ENCODE measurements at regions not wholly inside any gene's neighbourhood (a gene's known extent, or its start where the extent isn't known, plus 50 kb on each side); places are given as distances from the start of the nearest gene placed in this dataset.
"Not testable (repeated sequence)": the region's sequence is repeated elsewhere in the genome, so short reads cannot be mapped to it uniquely, and the experiment has no call there.

DNA sequence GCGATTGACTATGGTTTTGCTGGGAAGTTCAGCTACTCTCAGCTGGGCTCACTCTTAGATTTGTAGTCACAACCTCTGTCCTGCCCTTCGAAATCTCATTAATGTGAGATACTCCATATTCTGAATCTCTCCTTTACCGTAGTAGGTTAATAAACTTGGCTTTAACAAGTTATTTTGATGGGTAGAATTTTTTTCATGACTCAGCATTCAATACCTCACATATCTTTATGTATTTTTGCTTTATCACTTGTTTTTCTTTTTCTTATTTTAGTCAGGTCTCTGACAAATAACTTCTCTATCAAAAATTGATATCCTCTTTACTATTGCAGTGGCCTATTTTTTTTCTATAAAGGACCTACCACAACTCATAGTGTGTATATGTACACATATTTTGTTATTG, 855.2 kb upstream of the ADGRB3 start:
- no peak for DNase-seq
- no peaks in the 10 kb centered on the region for H3K9me2 ChIP-seq (replicated peaks; ENCODE audit: low read length)
- H3K79me2 ChIP-seq (ENCODE audit: low read length): no peaks in the 10 kb centered on the region
- H4K20me1 ChIP-seq (ENCODE audit: low read length): no peaks in the 10 kb centered on the region
- no peaks in the 10 kb centered on the region for H3K9me3 ChIP-seq (ENCODE audit: low read length)
- ChIA-PET POLR2A (ENCODE audit: unreplicated experiment) (no interaction called here), CTCF (no interaction called here)
- H3K9ac ChIP-seq (ENCODE audit: low read length): no peak overlapping the region
- no peak for ATAC-seq
- no peaks in the 10 kb centered on the region for H3K36me3 ChIP-seq (ENCODE audit: low read depth, low read length)
- TF ChIP-seq EZH2phosphoT487 (IDR thresholded peaks at IDR 0.05; ENCODE audit: borderline replicate concordance, low read length) (no peak), EZH2 (IDR thresholded peaks at IDR 0.05; ENCODE audit: low read length, unreplicated experiment) (no peak)
- TF ChIP-seq, protein P1, sequence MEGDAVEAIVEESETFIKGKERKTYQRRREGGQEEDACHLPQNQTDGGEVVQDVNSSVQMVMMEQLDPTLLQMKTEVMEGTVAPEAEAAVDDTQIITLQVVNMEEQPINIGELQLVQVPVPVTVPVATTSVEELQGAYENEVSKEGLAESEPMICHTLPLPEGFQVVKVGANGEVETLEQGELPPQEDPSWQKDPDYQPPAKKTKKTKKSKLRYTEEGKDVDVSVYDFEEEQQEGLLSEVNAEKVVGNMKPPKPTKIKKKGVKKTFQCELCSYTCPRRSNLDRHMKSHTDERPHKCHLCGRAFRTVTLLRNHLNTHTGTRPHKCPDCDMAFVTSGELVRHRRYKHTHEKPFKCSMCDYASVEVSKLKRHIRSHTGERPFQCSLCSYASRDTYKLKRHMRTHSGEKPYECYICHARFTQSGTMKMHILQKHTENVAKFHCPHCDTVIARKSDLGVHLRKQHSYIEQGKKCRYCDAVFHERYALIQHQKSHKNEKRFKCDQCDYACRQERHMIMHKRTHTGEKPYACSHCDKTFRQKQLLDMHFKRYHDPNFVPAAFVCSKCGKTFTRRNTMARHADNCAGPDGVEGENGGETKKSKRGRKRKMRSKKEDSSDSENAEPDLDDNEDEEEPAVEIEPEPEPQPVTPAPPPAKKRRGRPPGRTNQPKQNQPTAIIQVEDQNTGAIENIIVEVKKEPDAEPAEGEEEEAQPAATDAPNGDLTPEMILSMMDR (conservative IDR thresholded peaks at IDR 0.05; ENCODE audit: low read depth, low read length): no peak
- no peak overlapping the region for H2AFZ ChIP-seq (ENCODE audit: low read length)
- no peaks in the 10 kb centered on the region for H3F3A ChIP-seq (ENCODE audit: low read length, unreplicated experiment)
- intact Hi-C loops (cut with micrococcal nuclease): no loop called here
- H3K4me1 ChIP-seq (ENCODE audit: insufficient read depth, low read length): no peaks in the 10 kb centered on the region
- H3K27me3 ChIP-seq (ENCODE audit: low read length): no peaks in the 10 kb centered on the region
- H3K4me3 ChIP-seq (ENCODE audit: low read length): no peak overlapping the region
- H3K27ac ChIP-seq (ENCODE audit: low read length): no peak overlapping the region
- BruUV-seq (replicated peaks): no TSS peak
- H3K4me2 ChIP-seq (ENCODE audit: low read length): no peak overlapping the region

DNA sequence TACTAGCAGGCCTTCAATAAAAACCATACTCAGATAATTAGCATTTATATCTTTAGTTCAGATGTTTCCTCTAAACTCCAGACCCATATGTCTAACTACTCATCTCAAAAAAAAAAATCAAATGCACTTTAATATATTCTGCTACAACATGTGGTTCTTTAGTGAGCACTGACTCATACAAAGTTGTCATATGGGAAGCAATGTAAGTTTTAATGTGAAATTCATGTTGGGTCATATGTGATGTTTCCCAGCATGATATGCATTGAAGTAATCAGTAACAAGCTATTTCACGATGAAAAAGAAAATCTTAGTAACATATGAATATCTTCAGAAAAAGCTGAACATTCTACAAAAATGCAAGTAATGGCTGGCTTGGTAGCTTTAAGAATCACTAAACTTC, 859.7 kb upstream of the ADGRB3 start:
- no peaks in the 10 kb centered on the region for H3K9me2 ChIP-seq (replicated peaks; ENCODE audit: low read length)
- no peaks in the 10 kb centered on the region for H3K9me3 ChIP-seq (ENCODE audit: low read length)
- H3K27ac ChIP-seq (ENCODE audit: low read length): no peak overlapping the region
- DNase-seq: no peak
- H3K36me3 ChIP-seq (ENCODE audit: low read depth, low read length): no peaks in the 10 kb centered on the region
- ChIA-PET CTCF (no interaction called here), POLR2A (ENCODE audit: unreplicated experiment) (no interaction called here)
- no peaks in the 10 kb centered on the region for H3K4me1 ChIP-seq (ENCODE audit: insufficient read depth, low read length)
- ATAC-seq: no peak
- H2AFZ ChIP-seq (ENCODE audit: low read length): no peak overlapping the region
- intact Hi-C loops (cut with micrococcal nuclease): no loop called here
- TF ChIP-seq EZH2 (IDR thresholded peaks at IDR 0.05; ENCODE audit: low read length, unreplicated experiment): no peak
- TF ChIP-seq, protein P1 (conservative IDR thresholded peaks at IDR 0.05; ENCODE audit: low read depth, low read length): no peak
- no peak for TF ChIP-seq EZH2phosphoT487 (IDR thresholded peaks at IDR 0.05; ENCODE audit: borderline replicate concordance, low read length)
- no TSS peak for BruUV-seq (replicated peaks)
- no peaks in the 10 kb centered on the region for H3K79me2 ChIP-seq (ENCODE audit: low read length)
- H3K9ac ChIP-seq (ENCODE audit: low read length): no peak overlapping the region
- no peak overlapping the region for H3K4me2 ChIP-seq (ENCODE audit: low read length)
- no peaks in the 10 kb centered on the region for H3F3A ChIP-seq (ENCODE audit: low read length, unreplicated experiment)
- no peaks in the 10 kb centered on the region for H4K20me1 ChIP-seq (ENCODE audit: low read length)
- H3K27me3 ChIP-seq (ENCODE audit: low read length): no peaks in the 10 kb centered on the region
- H3K4me3 ChIP-seq (ENCODE audit: low read length): no peak overlapping the region

DNA sequence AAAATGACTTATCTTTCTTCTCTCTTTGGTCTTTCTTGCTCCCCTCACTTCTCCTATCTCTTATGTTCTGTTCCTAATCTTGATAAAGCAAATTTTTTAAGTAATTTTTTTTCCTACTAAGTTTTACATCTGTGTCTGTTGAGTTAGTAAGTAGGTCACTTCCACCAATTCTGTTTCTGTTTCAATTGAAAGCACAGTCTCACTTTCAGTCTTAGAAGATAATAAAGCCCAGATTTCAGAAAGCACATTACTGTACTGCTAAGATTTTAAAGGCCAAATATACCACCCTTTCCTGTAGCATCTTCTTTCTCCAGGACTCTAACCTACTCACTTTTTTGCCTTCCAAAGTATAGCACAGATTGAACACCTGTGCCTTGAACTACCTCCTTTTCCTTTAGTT, 866.1 kb upstream of the ADGRB3 start:
- CTCF ChIA-PET: no interaction called here
- Histone ChIP-seq H3K79me2 (ENCODE audit: low read length) (no peaks in the 10 kb centered on the region), H4K20me1 (ENCODE audit: low read length) (no peaks in the 10 kb centered on the region), H3F3A (ENCODE audit: low read length, unreplicated experiment) (no peaks in the 10 kb centered on the region), H3K36me3 (ENCODE audit: low read depth, low read length) (no peaks in the 10 kb centered on the region), H3K27me3 (ENCODE audit: low read length) (no peaks in the 10 kb centered on the region), H3K9ac (ENCODE audit: low read length) (no peak overlapping the region), H3K27ac (ENCODE audit: low read length) (no peak overlapping the region), H3K9me2 (replicated peaks; ENCODE audit: low read length) (no peaks in the 10 kb centered on the region), H3K9me3 (ENCODE audit: low read length) (no peaks in the 10 kb centered on the region), H3K4me2 (ENCODE audit: low read length) (no peak overlapping the region), H3K4me3 (ENCODE audit: low read length) (no peak overlapping the region), H2AFZ (ENCODE audit: low read length) (no peak overlapping the region), H3K4me1 (ENCODE audit: insufficient read depth, low read length) (no peaks in the 10 kb centered on the region)
- POLR2A ChIA-PET (ENCODE audit: unreplicated experiment): no interaction called here
- intact Hi-C loops (cut with micrococcal nuclease): no loop called here
- ATAC-seq (no peak), DNase-seq (no peak)
- TF ChIP-seq, protein P1 (conservative IDR thresholded peaks at IDR 0.05; ENCODE audit: low read depth, low read length): no peak
- TF ChIP-seq EZH2 (IDR thresholded peaks at IDR 0.05; ENCODE audit: low read length, unreplicated experiment) (no peak), EZH2phosphoT487 (IDR thresholded peaks at IDR 0.05; ENCODE audit: borderline replicate concordance, low read length) (no peak)
- no TSS peak for BruUV-seq (replicated peaks)

DNA sequence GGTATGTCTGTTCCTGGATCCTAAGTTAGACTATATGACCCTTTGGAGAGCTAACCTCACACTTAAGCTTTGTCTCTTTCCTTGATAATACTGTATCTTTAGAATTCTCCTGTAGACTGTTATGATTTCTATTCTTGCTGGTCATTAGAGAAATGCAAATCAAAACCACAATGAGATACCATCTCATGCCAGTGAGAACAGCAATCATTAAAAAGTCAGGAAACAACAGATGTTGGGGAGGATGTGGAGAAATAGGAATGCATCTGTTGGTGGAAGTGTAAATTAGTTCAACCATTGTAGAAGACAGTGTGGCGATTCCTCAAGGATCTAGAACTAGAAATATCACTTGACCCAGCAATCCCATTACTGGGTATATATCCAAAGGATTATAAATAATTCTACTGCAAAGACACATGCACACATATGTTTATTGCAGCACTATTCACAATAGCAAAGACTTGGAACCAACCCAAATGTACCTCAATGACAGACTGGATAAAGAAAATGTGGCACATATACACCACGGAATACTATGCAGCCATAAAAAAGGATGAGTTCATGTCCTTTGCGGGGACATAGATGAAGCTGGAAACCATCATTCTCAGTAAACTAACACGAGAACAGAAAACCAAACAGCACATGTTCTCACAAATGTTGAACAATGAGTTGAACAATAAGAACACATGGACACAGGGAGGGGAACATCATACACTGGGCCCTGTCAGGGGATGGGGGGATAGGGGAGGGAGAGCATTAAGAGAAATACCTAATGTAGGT, 867.8 kb upstream of the ADGRB3 start:
- H3K9me3 ChIP-seq (ENCODE audit: low read length); H3K4me1 ChIP-seq (ENCODE audit: insufficient read depth, low read length); ATAC-seq; DNase-seq; H3K4me2 ChIP-seq (ENCODE audit: low read length); H3K27ac ChIP-seq (ENCODE audit: low read length); H3K4me3 ChIP-seq (ENCODE audit: low read length); H3K79me2 ChIP-seq (ENCODE audit: low read length); BruUV-seq (replicated peaks); H4K20me1 ChIP-seq (ENCODE audit: low read length); H2AFZ ChIP-seq (ENCODE audit: low read length); H3K9me2 ChIP-seq (replicated peaks; ENCODE audit: low read length); H3K9ac ChIP-seq (ENCODE audit: low read length); H3K27me3 ChIP-seq (ENCODE audit: low read length); H3F3A ChIP-seq (ENCODE audit: low read length, unreplicated experiment); POLR2A ChIA-PET (ENCODE audit: unreplicated experiment); H3K36me3 ChIP-seq (ENCODE audit: low read depth, low read length); CTCF ChIA-PET; intact Hi-C loops (cut with micrococcal nuclease): not testable (repeated sequence)
